ES-I3 (cell line): ENCODE measurements at regions not wholly inside any gene's neighbourhood (a gene's known extent, or its start where the extent isn't known, plus 50 kb on each side); places are given as distances from the start of the nearest gene placed in this dataset.

Experiments
- H3K36me3 ChIP-seq: 2 replicates; pipeline ENCODE4 v1.6.1; 2013; ENCODE audit warnings: mild to moderate bottlenecking, low read length, control low read depth, moderate library complexity; ENCODE audit not compliant: insufficient read depth
- H3K4me1 ChIP-seq: 2 replicates; pipeline ENCODE4 v1.6.1; 2013; ENCODE audit warnings: mild to moderate bottlenecking, control low read depth, low read length; ENCODE audit not compliant: insufficient read depth
- H3K9ac ChIP-seq: 2 replicates; pipeline ENCODE4 v1.6.1; 2013; ENCODE audit warnings: low read depth, mild to moderate bottlenecking, low read length, moderate library complexity
- H3K9me3 ChIP-seq: 2 replicates; pipeline ENCODE4 v1.6.1; 2013; ENCODE audit warnings: mild to moderate bottlenecking, low read length, moderate library complexity; ENCODE audit not compliant: control insufficient read depth, insufficient read depth

- no peaks in the 10 kb centered on the region for H3K9me3 ChIP-seq
- H3K9ac ChIP-seq: no peak overlapping the region
- no peaks in the 10 kb centered on the region for H3K36me3 ChIP-seq
- H3K4me1 ChIP-seq: no peaks in the 10 kb centered on the region
Measured at GRCh38 chr13:48843630-48844380, 131.9 kb upstream of the FNDC3A start.

- no peaks in the 10 kb centered on the region for H3K4me1 ChIP-seq
- no peaks in the 10 kb centered on the region for H3K9me3 ChIP-seq
- H3K36me3 ChIP-seq: no peaks in the 10 kb centered on the region
- H3K9ac ChIP-seq: no peak overlapping the region
Measured at GRCh38 chr13:48844676-48845075, 131.0 kb upstream of the FNDC3A start.

GRCh38 chr13:48849515-48849914 is 126.2 kb upstream of the FNDC3A start:
- no peaks in the 10 kb centered on the region for H3K9me3 ChIP-seq
- no peak overlapping the region for H3K9ac ChIP-seq
- H3K4me1 ChIP-seq: 0 out of 2 replicates have a peak, but pooled peaks cover 9% of the 10 kb centered on the region

DNA sequence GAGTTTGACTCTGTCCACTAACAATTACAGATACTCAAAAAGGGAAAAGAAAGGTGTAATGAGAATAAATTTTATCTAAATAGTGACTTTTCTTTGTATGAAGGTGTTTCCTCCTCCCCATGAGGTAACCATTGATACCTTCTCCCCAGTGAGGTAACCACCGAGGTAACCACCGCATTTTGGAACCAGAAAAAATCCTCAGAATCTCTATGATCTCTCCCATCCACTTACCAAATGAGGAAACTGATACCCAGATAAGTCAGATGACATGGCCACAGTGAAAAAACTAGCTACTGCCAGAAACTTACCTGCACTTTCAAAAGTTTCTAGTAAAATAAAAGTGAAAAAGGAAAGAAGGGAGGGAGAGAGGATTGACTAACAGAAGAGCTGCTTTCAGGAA is 124.0 kb upstream of the FNDC3A start:
- no peaks in the 10 kb centered on the region for H3K36me3 ChIP-seq
- 0 out of 2 replicates have a peak, but pooled peaks cover 9% of the 10 kb centered on the region for H3K4me1 ChIP-seq
- H3K9ac ChIP-seq: no peak overlapping the region
- H3K9me3 ChIP-seq: no peaks in the 10 kb centered on the region

More at GRCh38 chr13:48849515-48849914, 126.2 kb upstream of the FNDC3A start:
- H3K36me3 ChIP-seq: no peaks in the 10 kb centered on the region

DNA sequence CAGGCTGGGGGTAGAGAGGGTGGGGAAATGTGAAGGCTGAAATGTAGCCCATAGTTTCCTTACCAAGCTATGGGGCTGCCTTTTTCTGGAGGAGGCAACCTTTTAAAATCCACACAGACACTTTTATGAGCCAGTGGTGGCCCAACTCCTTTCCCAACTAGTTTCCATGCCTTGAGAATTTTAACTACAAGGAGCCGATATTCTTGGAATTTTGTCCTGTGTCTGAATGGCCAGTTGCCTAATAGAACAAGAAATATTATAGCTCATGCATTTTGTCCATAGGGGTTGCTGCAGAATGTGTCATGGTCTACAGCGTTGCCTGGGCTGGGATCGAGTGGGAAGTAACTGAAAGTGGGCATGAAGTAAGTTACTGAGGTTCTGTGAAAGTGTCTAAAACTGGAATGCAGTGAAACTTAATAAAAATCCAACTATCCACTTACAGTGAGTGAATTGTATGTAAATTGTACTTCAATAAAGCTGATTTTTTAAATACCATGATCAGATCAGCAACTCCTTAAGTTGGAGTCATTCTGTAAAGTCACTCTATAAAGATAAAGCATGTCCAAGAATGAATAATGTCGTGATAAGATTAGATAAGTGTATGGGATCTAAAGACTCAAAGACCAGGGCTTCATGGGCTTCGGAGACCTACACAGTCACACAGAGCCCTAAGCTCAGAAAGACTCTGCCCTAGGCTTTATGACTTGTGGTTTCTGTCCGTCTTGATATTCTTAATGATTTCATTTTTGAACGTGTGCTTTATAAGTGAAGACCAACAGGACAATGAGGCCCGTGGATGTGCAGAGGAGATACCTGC is 122.6 kb upstream of the FNDC3A start:
- Histone ChIP-seq H3K9me3 (no peaks in the 10 kb centered on the region), H3K4me1 (0 out of 2 replicates have a peak, but pooled peaks cover 9% of the 10 kb centered on the region), H3K9ac (no peak overlapping the region), H3K36me3 (no peaks in the 10 kb centered on the region)

DNA sequence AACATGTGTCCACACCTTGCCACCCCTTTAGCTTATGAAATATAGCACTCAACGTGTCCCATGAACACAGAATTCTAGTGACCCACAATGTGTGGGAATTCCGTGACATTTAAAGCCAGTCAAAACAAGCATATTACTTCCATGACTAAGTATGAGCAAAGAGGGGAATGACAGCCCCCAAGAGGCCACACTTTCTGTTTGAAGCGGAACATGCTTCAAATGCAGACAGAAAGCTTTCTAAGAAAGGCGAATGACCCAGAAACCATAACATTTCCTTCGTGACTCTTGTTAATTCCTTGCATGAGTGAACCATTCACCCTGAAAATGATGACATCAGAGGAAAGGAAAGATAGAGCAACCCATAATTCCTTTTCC is 122.0 kb upstream of the FNDC3A start:
- Histone ChIP-seq H3K4me1 (0 out of 2 replicates have a peak, but pooled peaks cover 14% of the 10 kb centered on the region), H3K9ac (no peak overlapping the region), H3K9me3 (no peaks in the 10 kb centered on the region), H3K36me3 (no peaks in the 10 kb centered on the region)

DNA sequence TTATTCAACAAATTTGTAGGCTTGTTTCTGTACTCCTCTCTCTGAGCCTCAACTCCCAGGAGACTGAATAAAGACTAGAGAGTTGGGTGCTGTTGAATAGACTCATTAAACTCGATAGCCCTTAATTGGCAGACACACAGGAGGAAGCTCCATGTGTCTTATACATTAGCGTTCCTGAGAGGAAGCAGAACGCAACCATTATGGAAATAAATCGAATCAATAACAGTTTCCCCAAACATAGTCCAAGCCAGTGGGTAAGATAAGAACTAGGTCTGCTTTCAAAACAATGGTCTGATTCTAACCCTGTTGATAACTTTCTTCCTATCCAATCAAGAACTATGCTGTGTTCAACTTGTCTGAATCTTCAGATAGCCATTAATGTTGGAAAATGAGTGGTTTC is 118.1 kb upstream of the FNDC3A start:
- Histone ChIP-seq H3K9me3 (no peaks in the 10 kb centered on the region), H3K9ac (no peak overlapping the region), H3K36me3 (no peaks in the 10 kb centered on the region), H3K4me1 (peaks cover 14% of the 10 kb centered on the region)

GRCh38 chr13:48858122-48858902 is 117.4 kb upstream of the FNDC3A start:
- Histone ChIP-seq H3K9me3 (no peaks in the 10 kb centered on the region), H3K4me1 (peaks cover 14% of the 10 kb centered on the region), H3K9ac (no peak overlapping the region), H3K36me3 (no peaks in the 10 kb centered on the region)

DNA sequence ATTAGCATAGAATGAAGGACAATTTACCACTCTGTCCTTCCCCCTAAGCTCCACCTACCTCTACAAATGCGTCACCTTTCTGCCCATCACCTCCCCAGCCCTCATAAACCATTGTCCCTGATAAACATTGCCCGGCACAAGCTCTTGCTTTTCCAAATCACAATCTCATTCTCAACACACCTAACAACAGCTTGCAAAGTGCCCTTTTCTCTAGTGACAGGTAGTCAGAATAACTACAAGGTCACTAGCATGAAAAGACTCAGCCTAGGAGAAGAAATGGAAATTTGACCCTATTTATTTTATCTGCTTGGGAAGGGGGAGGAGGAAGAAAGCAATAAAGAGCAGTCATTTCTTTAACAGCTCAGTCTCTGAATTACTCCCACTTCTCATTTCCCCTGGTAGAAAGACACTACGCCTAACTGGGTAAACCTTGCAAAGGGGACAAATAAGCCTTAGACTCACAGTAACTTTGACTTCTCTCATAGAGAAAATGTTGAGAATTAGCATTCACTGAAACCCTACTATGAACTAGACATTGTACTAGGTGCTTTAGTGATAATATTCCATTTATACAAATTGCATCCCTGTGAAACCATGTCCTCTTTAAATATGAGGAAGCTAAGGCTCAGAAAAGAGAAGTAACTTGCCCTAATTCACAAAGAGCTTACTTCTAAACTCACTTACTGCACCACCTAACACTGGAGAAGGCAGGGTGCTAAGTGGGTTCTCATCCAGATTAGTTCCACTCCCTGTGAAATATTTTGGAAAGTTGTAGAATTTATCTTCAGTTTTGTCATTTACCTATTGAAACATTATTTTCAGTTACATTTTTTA is 116.2 kb upstream of the FNDC3A start:
- Histone ChIP-seq H3K9ac (no peak overlapping the region), H3K9me3 (no peaks in the 10 kb centered on the region), H3K36me3 (no peaks in the 10 kb centered on the region), H3K4me1 (peaks cover 14% of the 10 kb centered on the region)

- Histone ChIP-seq H3K4me1 (peaks cover 14% of the 10 kb centered on the region), H3K36me3 (no peaks in the 10 kb centered on the region), H3K9ac (no peak overlapping the region), H3K9me3 (no peaks in the 10 kb centered on the region)
Measured at GRCh38 chr13:48860364-48860763, 115.3 kb upstream of the FNDC3A start.

DNA sequence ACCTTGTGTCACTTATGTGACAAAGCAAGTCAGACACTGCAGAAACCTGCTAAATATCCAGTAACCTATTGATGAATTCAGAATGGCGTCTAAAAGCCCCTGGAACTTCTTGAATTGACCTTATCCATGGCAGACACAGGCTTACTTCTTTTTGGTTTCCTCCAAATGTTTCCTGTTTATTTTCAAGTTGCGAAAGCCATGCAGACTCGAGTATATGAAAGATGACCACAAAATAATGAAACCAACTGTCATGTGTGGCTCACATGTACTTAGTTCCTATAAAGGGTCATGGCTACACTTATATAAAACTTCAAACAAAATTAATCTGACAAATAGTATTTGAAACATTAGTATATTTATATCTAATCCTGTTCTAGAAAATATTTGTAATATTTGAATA is 113.1 kb upstream of the FNDC3A start:
- Histone ChIP-seq H3K9ac (no peak overlapping the region), H3K9me3 (no peaks in the 10 kb centered on the region), H3K36me3 (no peaks in the 10 kb centered on the region), H3K4me1 (peaks cover 14% of the 10 kb centered on the region)

DNA sequence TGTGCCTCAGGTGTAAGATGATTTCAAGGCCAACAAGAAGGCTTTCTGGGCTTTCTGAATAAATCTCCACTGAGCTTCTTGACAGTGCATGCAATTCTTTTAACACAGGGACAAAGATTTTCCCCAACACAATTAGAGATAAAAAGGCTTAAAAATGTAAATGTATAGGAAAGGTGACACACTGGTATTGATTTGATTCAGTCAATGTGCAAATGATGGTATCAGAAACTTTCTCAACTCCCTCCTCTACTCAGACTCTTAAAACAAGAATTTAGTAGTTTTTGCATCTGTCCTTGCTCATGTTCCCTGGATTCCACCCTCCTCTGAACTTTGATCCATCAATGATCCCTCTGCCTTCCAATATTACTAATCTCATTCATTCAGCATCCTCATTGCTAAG is 111.6 kb upstream of the FNDC3A start:
- peaks cover 8% of the 10 kb centered on the region for H3K4me1 ChIP-seq
- H3K36me3 ChIP-seq: no peaks in the 10 kb centered on the region
- no peaks in the 10 kb centered on the region for H3K9me3 ChIP-seq
- no peak overlapping the region for H3K9ac ChIP-seq

- no peaks in the 10 kb centered on the region for H3K4me1 ChIP-seq
- H3K36me3 ChIP-seq: no peaks in the 10 kb centered on the region
- H3K9ac ChIP-seq: no peak overlapping the region
- H3K9me3 ChIP-seq: no peaks in the 10 kb centered on the region
Measured at GRCh38 chr13:48866249-48866648, 109.5 kb upstream of the FNDC3A start.

DNA sequence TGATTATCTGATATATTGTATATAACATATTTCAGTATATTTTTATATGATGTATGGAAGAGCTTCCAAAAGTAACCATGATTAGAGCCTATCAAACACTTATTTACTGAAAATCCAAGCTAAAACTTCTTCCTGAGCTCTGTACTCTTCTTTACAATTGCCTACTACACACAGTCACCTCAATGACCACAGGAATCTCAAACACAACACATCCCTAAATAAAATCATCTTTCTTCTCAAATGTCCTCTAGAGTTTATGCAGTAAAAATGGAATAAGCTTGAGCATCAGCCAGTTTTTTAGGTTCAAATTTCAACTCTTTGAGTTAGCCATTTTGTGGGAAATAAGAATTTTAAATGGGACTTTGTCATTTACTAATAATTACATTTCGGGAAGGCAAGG is 102.6 kb upstream of the FNDC3A start:
- Histone ChIP-seq H3K9me3 (no peaks in the 10 kb centered on the region; the same call in 1 of the 2 replicates), H3K9ac (no peak overlapping the region), H3K4me1 (peaks cover 33% of the 10 kb centered on the region), H3K36me3 (no peaks in the 10 kb centered on the region)
